Activated CD4-positive, alpha-beta T cell treated with anti-CD3 and anti-CD28 coated beads, Interleukin-2, amount 10 ng/mL, durations not matched to agents 7 days and 5 days (primary cell): ENCODE measurements at regions not wholly inside any gene's neighbourhood (a gene's known extent, or its start where the extent isn't known, plus 50 kb on each side); places are given as distances from the start of the nearest gene placed in this dataset.

Experiments used
- CTCF ChIA-PET: fragments of 350-600 bp; sonication (Branson Sonifier 250); formaldehyde crosslinking; loops from one replicate; lab custom pipeline; 2021; ENCODE audit warnings: antibody characterized with exemption; lab: Charles Lee
- POLR2A ChIA-PET: fragments of 350-600 bp; sonication (Branson Sonifier 250); formaldehyde crosslinking; loops from one replicate; lab custom pipeline; 2021; ENCODE audit warnings: antibody characterized with exemption; lab: Charles Lee
- DNase-seq: peaks from one replicate; pipeline ENCODE4 v3.0.0-alpha.2; 2020
- H3K27ac Mint-ChIP-seq: one replicate; pipeline ENCODE4 v1.8.0; 2021; ENCODE audit warnings: mild to moderate bottlenecking, moderate library complexity, mixed read lengths
- H3K27me3 Mint-ChIP-seq: one replicate; pipeline ENCODE4 v1.8.0; 2021; ENCODE audit warnings: mixed read lengths
- H3K36me3 Mint-ChIP-seq: one replicate; pipeline ENCODE4 v1.8.0; 2021; ENCODE audit warnings: low read depth, mixed read lengths
- H3K4me1 Mint-ChIP-seq: one replicate; pipeline ENCODE4 v1.8.0; 2021; ENCODE audit warnings: mixed read lengths
- H3K4me3 Mint-ChIP-seq: one replicate; pipeline ENCODE4 v1.8.0; 2021; ENCODE audit warnings: mild to moderate bottlenecking, moderate library complexity, mixed read lengths
- H3K9me3 Mint-ChIP-seq: one replicate; pipeline ENCODE4 v1.8.0; 2021; ENCODE audit warnings: mixed read lengths

GRCh38 chr1:191579019-191579418 lies 579.2 kb upstream of the RGS18 start:
- no peak overlapping the region for H3K4me3 Mint-ChIP-seq
- H3K36me3 Mint-ChIP-seq = no peaks in the 10 kb centered on the region
- H3K27ac Mint-ChIP-seq = no peak overlapping the region
- no peaks in the 10 kb centered on the region for H3K27me3 Mint-ChIP-seq
- CTCF ChIA-PET = no interaction called here
- peaks cover 2% of the 10 kb centered on the region for H3K9me3 Mint-ChIP-seq
- POLR2A ChIA-PET = no interaction called here
- no peaks in the 10 kb centered on the region for H3K4me1 Mint-ChIP-seq
- DNase-seq = no peak

GRCh38 chr1:191582169-191582568 lies 576.1 kb upstream of the RGS18 start:
- Mint-ChIP-seq H3K36me3 (no peaks in the 10 kb centered on the region), H3K9me3 (peaks cover 2% of the 10 kb centered on the region), H3K4me1 (no peaks in the 10 kb centered on the region), H3K27ac (no peak overlapping the region), H3K4me3 (no peak overlapping the region), H3K27me3 (no peaks in the 10 kb centered on the region)
- ChIA-PET POLR2A (no interaction called here), CTCF (no interaction called here)
- DNase-seq = no peak

GRCh38 chr1:191585095-191585494 lies 573.2 kb upstream of the RGS18 start:
- Mint-ChIP-seq H3K4me3 (no peak overlapping the region), H3K36me3 (no peaks in the 10 kb centered on the region), H3K4me1 (no peaks in the 10 kb centered on the region), H3K27me3 (no peaks in the 10 kb centered on the region), H3K9me3 (peaks cover 5% of the 10 kb centered on the region), H3K27ac (no peak overlapping the region)
- ChIA-PET POLR2A (no interaction called here), CTCF (no interaction called here)
- no peak for DNase-seq

GRCh38 chr1:191588905-191589304 lies 569.4 kb upstream of the RGS18 start:
- CTCF ChIA-PET = no interaction called here
- peaks cover 3% of the 10 kb centered on the region for H3K9me3 Mint-ChIP-seq
- H3K27me3 Mint-ChIP-seq = no peaks in the 10 kb centered on the region
- no peak for DNase-seq
- no peak overlapping the region for H3K27ac Mint-ChIP-seq
- H3K4me1 Mint-ChIP-seq = no peaks in the 10 kb centered on the region
- no peak overlapping the region for H3K4me3 Mint-ChIP-seq
- no peaks in the 10 kb centered on the region for H3K36me3 Mint-ChIP-seq
- POLR2A ChIA-PET = no interaction called here

GRCh38 chr1:191589536-191589935 lies 568.7 kb upstream of the RGS18 start:
- Mint-ChIP-seq H3K36me3 (no peaks in the 10 kb centered on the region), H3K9me3 (peaks cover 3% of the 10 kb centered on the region), H3K4me1 (no peaks in the 10 kb centered on the region), H3K27ac (no peak overlapping the region), H3K4me3 (no peak overlapping the region), H3K27me3 (no peaks in the 10 kb centered on the region)
- POLR2A ChIA-PET = no interaction called here
- DNase-seq = no peak
- CTCF ChIA-PET = no interaction called here

- peaks cover 3% of the 10 kb centered on the region for H3K9me3 Mint-ChIP-seq
- POLR2A ChIA-PET = no interaction called here
Observed at GRCh38 chr1:191590578-191590977, 567.7 kb upstream of the RGS18 start.

GRCh38 chr1:191592039-191592438 lies 566.2 kb upstream of the RGS18 start:
- H3K36me3 Mint-ChIP-seq = no peaks in the 10 kb centered on the region
- H3K4me1 Mint-ChIP-seq = no peaks in the 10 kb centered on the region
- H3K27ac Mint-ChIP-seq = no peak overlapping the region
- peaks cover 3% of the 10 kb centered on the region for H3K9me3 Mint-ChIP-seq
- H3K27me3 Mint-ChIP-seq = no peaks in the 10 kb centered on the region
- no peak for DNase-seq
- H3K4me3 Mint-ChIP-seq = no peak overlapping the region
- POLR2A ChIA-PET = interaction anchor here (0.7 kb wide), 1 partner anchor 854 kb away, joined by 3 read pairs; no protein-coding TSS in a partner anchor
- CTCF ChIA-PET = no interaction called here

More at GRCh38 chr1:191590578-191590977, 567.7 kb upstream of the RGS18 start:
- CTCF ChIA-PET = no interaction called here
- Mint-ChIP-seq H3K4me1 (no peaks in the 10 kb centered on the region), H3K36me3 (no peaks in the 10 kb centered on the region), H3K4me3 (no peak overlapping the region), H3K27me3 (no peaks in the 10 kb centered on the region), H3K27ac (no peak overlapping the region)
- no peak for DNase-seq

GRCh38 chr1:191592907-191593306 lies 565.4 kb upstream of the RGS18 start:
- Mint-ChIP-seq H3K27me3 (no peaks in the 10 kb centered on the region), H3K27ac (no peak overlapping the region), H3K4me3 (no peak overlapping the region), H3K36me3 (no peaks in the 10 kb centered on the region), H3K4me1 (no peaks in the 10 kb centered on the region), H3K9me3 (peaks cover 3% of the 10 kb centered on the region)
- ChIA-PET CTCF (no interaction called here), POLR2A (interaction anchor here (0.7 kb wide), 1 partner anchor 855 kb away, joined by 3 read pairs; no protein-coding TSS in a partner anchor)
- DNase-seq = no peak

- H3K27me3 Mint-ChIP-seq = no peaks in the 10 kb centered on the region
- POLR2A ChIA-PET = no interaction called here
- no peaks in the 10 kb centered on the region for H3K4me1 Mint-ChIP-seq
- no peak for DNase-seq
- H3K4me3 Mint-ChIP-seq = no peak overlapping the region
- H3K36me3 Mint-ChIP-seq = no peaks in the 10 kb centered on the region
- CTCF ChIA-PET = no interaction called here
- H3K27ac Mint-ChIP-seq = no peak overlapping the region
- H3K9me3 Mint-ChIP-seq = no peaks in the 10 kb centered on the region
Observed at GRCh38 chr1:191595170-191595569, 563.1 kb upstream of the RGS18 start.

GRCh38 chr1:191608367-191608766 lies 549.9 kb upstream of the RGS18 start:
- Mint-ChIP-seq H3K4me3 (no peak overlapping the region), H3K36me3 (no peaks in the 10 kb centered on the region), H3K4me1 (no peaks in the 10 kb centered on the region), H3K9me3 (no peaks in the 10 kb centered on the region), H3K27me3 (no peaks in the 10 kb centered on the region), H3K27ac (no peak overlapping the region)
- DNase-seq = no peak
- POLR2A ChIA-PET = no interaction called here
- CTCF ChIA-PET = interaction anchor here (0.6 kb wide), 1 partner anchor 379 kb away, joined by 4 read pairs; no protein-coding TSS in a partner anchor

GRCh38 chr1:191609305-191609704 lies 549.0 kb upstream of the RGS18 start:
- ChIA-PET POLR2A (no interaction called here), CTCF (no interaction called here)
- H3K4me1 Mint-ChIP-seq = no peaks in the 10 kb centered on the region
- no peaks in the 10 kb centered on the region for H3K36me3 Mint-ChIP-seq
- DNase-seq = no peak
- H3K27me3 Mint-ChIP-seq = no peaks in the 10 kb centered on the region
- H3K4me3 Mint-ChIP-seq = no peak overlapping the region
- no peak overlapping the region for H3K27ac Mint-ChIP-seq
- no peaks in the 10 kb centered on the region for H3K9me3 Mint-ChIP-seq

- Mint-ChIP-seq H3K9me3 (peaks cover 6% of the 10 kb centered on the region), H3K27ac (no peak overlapping the region), H3K36me3 (no peaks in the 10 kb centered on the region), H3K4me1 (no peaks in the 10 kb centered on the region), H3K4me3 (no peak overlapping the region), H3K27me3 (no peaks in the 10 kb centered on the region)
- no peak for DNase-seq
- ChIA-PET CTCF (no interaction called here), POLR2A (interaction anchor here (0.5 kb wide), 1 partner anchor 25 kb away, joined by 4 read pairs; no protein-coding TSS in a partner anchor)
Observed at GRCh38 chr1:191615101-191615821, 543.0 kb upstream of the RGS18 start.

GRCh38 chr1:191618181-191618580 lies 540.1 kb upstream of the RGS18 start:
- no peak overlapping the region for H3K27ac Mint-ChIP-seq
- CTCF ChIA-PET = no interaction called here

GRCh38 chr1:191620883-191621282 lies 537.4 kb upstream of the RGS18 start:
- H3K27me3 Mint-ChIP-seq = no peaks in the 10 kb centered on the region
- H3K4me1 Mint-ChIP-seq = no peaks in the 10 kb centered on the region
- ChIA-PET CTCF (no interaction called here), POLR2A (no interaction called here)
- H3K36me3 Mint-ChIP-seq = no peaks in the 10 kb centered on the region
- H3K27ac Mint-ChIP-seq = no peak overlapping the region
- DNase-seq = no peak
- peaks cover 6% of the 10 kb centered on the region for H3K9me3 Mint-ChIP-seq
- H3K4me3 Mint-ChIP-seq = no peak overlapping the region

More at GRCh38 chr1:191618181-191618580, 540.1 kb upstream of the RGS18 start:
- H3K4me1 Mint-ChIP-seq = no peaks in the 10 kb centered on the region
- no peaks in the 10 kb centered on the region for H3K27me3 Mint-ChIP-seq
- H3K4me3 Mint-ChIP-seq = no peak overlapping the region
- DNase-seq = no peak
- no peaks in the 10 kb centered on the region for H3K36me3 Mint-ChIP-seq
- H3K9me3 Mint-ChIP-seq = peaks cover 6% of the 10 kb centered on the region
- POLR2A ChIA-PET = no interaction called here
